EH (cell line): ENCODE measurements at regions not wholly inside any gene's neighbourhood (a gene's known extent, or its start where the extent isn't known, plus 50 kb on each side); places are given as distances from the start of the nearest gene placed in this dataset.

Experiments used
- DNase-seq: peaks from one replicate; pipeline ENCODE4 v3.0.0-alpha.2; 2015; ENCODE audit warnings: low read depth

DNA sequence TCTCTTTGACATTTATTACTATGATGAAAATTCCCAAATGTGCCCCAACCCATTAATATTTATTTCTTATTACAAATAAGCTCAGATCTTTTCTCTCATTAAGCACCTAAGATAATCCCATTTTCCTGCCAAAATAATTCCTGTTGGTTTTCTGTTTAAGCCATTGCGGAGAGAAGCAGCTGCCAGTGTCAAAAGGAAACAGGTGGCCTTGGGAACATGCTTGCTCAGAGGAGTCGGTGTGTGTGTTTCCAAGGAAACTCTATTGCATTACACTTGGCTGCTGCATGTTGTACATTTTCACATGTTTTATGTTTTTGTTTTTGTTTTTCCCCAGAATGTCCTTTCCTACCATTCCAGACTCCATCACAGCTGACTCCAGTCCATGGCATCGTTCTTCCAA is 56.4 kb downstream of the CD24 start:
- DNase-seq: no peak

DNA sequence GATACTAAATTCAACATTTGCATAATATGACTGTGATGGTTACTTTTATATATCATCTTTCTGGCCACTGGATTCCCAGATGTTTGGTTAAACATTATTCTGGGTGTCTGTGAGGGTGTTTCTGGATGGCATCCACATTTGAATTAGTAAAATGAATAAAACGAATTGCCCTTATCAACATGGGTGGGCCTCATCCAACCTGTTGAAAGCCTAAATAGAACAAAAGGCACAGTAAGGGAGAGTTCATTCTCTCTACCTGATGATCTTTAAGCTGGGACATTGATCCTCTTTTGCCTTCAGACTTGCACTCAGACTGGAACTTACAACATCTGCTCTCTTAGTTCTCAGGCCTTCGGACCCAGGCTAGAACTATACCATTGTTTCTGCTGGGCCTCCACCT is 57.6 kb downstream of the CD24 start:
- DNase-seq: no peak

DNA sequence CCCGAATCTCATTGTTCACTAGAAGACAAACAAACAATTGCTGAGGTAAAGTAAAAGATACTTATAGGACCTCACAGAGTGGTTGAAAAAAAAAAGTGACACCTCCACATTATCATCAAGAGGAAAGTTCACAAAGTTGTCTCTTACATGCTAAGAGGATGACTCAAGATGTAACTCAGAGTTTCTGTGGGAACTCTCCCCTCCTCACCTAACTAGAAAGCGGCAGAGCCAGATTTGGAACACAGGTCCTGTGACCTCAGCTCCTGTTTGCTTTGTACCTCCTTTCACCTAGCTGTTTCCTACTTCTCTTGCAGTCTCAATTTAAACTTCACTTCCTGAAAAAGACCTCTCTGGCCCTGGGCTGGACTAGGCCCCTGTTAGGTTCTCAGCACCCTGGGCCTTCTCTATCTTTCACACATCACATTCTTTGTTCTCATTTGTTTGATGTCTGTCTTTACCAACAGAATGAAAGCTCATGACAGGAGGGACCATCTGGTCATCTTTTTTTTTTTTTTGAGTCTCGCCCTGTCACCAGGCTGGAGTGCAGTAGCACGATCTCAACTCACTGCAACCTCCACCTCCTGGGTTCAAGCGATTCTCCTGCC is 60.8 kb downstream of the CD24 start:
- DNase-seq: no peak

DNA sequence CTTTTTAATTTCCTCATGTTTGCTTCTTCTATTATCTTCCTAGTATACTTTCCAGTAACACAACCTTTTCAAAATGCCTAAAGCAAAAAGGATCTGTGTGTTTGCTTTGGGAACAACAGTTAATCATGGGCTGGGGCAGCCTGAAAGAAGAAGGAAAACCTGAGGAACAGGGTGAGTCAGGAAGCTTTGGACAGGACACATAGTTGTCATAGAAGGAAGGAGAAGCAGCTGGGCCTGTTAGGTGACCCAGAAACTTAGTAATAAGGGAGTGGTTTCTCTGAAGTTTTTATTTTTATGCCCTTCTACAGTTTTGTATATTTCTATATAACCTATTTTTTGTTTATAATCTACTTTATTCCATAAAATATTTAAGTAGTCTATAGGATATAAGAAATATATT is 61.4 kb downstream of the CD24 start:
- no peak for DNase-seq

DNA sequence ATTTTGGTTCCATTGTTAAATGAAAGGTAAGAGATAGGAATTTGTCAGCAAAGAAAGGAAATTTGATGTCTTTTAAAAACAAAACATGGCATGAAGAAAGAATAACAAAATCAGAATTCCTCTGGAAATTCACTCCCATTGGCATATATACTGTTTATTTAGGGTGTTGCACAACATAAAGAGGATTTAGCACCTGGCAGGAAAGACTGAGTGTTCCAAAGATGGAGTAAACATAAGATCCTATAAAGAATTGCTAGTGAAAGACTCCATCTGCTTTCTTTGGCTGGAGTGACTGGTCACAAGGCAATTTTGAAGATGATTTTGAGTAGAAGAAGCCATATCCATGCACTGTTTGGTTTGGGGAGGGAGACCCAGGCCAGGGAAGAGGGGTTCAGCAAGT is 62.4 kb downstream of the CD24 start:
- DNase-seq: no peak

DNA sequence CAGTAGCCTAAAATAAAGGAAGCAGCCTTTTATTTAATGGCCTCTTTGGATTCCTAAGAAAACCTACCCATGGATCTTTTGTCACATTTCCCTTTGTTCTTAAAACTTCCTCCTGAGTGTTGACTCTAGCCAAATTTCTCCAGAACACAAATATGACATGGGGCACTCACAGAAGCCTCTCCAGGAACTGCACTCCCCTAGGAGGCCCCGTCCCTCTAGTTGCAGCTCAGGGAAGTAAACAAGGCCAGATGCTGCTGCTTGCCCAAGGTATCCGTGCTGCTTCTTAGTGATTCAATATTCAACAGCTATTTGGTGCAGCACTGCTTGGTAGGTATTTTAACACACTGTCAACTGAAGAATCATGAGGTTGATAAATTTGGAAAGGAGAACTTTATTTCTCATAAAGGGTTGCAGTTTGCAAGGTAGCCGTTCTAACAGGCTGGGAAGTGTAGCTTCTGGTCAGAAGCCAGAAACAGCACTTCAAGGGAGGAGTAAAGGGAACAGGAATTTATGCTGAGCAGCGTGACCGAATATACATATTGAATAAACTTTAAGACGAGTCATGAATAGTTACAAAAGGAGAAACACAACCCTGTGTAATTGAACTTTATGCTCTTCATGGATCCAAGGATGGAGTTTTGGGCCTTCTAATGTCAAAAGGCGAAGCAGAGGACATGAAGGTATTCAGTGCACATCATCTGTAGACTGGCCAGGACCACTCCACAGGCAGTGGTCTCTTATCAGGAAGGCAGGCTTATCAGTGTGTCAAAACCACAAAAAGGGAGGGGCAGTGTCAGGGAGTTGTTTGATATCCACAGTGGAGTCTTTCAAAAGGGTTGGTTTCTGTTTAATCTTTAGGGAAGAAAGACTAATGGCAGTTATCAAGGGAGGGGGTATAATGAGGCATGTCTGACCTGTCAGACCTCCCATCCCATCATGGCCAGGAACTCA is 63.3 kb downstream of the CD24 start:
- no peak for DNase-seq

DNA sequence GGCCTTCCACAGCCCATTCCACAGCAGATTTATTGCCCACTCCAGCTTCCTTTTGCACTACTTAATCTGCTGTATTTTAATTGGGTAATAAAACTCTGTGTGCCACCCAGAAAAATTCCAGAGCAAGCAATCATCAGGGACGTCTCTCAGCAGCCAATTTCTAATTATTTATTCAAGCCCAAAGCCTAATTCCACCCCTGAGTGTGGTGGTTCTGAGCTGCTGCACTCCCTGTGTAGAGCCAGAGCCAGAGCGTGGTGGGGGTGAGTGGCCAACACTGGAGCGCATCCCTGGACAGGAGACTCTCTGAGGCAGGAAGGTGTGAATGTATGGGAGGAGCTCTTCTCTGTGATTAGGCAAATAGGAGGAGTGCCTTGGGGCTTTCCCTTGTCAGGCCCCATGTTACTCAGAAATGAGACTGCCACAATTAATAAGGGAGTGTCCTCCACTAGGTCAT is 66.1 kb downstream of the CD24 start:
- DNase-seq: peak; percentile 37

DNA sequence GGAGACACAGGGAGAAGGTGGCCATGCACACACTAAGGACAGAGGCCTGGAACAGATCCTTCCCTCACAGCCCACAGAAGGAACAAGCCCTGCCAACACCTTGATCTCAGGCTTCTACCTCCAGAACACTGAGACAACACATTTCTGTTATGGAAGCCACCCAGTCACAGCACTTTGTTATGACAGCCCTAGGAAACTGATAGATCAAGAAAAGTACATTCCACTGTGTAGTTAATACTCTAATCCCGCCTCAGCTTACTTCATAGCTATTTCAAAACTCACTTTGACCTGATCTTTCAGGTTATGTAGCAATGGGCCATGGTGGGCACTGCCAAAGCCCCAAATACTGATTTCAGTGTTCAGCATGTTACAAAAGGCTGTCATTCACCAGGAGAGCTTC is 66.8 kb downstream of the CD24 start:
- no peak for DNase-seq

DNA sequence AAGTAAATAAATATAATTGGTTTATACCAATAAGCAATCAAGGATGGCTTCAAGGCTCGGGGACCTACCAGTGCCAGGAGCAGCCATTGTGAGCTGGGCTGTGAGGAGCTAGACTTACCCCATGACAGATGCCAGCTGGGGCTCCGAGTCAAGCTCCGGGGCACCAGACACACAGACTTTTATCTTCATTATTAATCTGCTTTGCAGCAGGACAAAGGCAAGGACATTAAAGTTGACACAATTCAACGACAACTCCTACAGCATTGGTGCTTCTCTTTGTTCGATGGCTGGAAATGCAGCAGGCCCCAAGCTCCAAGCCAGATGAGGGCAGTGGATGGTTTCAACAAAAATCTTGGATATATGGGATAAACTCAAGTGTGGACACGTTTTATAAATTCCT is 68.3 kb downstream of the CD24 start:
- DNase-seq: no peak

DNA sequence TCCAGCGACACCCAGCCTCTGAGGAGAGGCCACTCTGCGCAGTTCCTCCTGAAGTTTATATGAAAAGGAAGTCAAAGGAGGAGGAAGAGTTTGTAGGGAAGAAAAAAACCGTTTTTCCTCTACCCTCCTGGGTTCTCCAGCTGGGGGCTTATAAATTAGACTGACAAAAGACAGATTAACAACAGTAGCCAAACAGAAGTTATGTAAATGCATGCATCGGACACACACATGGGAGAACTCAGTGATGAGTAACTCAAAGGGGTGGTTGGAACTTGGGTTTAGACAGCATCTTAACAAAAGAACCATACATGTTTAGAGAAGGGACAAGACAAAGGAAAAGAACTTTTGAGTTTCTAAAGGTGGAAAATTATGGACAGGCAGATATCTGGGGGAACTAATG is 71.2 kb downstream of the CD24 start:
- DNase-seq: no peak

DNA sequence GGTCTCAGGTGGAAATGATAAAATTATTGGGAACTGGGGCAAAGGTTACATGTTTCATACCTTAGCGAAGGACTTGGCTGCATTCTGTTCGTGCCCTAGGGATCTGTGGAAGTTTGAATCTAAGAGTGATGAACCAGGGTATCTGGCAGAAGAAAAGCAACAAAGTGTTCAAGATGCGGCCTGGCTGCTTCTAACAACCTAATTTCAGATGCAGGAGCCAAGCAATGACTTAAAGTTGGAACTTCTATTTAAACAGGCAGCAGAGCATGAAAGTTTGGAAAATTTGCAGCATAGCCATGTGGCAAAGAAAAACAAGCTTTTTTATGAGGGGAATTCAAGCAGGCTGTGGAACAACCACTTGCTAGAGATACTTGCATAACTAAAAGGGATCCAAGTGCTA is 73.5 kb downstream of the CD24 start:
- DNase-seq: no peak

DNA sequence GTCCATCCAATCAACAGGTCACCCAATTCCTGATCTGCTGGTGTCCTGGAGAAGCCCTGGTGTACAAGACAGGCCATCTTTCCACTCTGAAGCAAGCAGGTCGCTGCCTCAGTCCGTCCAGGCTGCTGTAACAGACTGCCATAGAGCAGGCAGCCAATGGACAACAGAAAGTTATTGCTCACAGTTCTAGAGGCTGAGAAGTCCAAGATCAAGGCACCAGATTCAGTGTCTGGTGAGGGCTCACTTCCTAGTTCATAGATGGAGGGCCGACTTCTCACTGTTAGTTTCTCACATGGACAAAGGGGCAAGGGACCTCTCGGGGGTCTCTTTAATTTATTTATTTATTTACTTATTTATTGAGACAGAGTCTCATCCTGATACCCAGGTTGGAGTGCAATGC is 74.8 kb downstream of the CD24 start:
- no peak for DNase-seq

DNA sequence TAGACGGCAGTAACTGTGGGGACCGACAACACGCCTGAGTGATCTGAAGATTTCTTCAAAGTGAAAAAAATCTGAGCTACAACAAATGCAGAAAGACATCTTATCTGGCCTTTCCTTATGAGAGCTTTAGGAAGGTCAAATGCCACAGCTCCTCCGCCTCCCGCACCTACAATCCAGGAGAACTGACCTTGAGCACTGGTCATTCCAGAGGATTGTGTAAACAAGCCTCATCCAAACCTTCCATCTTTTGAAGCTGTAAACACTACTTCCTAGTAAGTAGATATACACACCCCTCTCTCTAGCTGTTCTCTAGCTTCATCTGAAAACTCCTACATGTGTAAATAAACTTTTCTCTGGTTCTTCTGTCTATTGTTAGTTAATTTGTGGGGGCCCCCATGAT is 76.9 kb downstream of the CD24 start:
- no peak for DNase-seq

DNA sequence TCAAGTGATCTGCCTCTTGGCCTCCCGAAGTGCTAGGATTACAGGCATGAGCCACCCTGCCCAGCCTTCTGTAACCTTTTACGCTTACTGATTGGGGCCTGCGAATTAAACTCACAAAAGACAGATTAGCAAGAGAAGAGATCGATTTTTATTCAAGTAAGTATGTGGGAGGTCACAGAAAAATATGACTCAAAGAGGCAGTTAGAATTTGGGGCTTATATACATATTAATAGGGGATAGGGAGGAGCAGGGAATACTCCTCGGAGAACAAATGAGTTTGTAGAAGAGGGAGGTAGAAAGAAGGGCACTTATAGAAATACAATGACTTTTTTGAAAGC is 78.9 kb downstream of the CD24 start:
- no peak for DNase-seq

DNA sequence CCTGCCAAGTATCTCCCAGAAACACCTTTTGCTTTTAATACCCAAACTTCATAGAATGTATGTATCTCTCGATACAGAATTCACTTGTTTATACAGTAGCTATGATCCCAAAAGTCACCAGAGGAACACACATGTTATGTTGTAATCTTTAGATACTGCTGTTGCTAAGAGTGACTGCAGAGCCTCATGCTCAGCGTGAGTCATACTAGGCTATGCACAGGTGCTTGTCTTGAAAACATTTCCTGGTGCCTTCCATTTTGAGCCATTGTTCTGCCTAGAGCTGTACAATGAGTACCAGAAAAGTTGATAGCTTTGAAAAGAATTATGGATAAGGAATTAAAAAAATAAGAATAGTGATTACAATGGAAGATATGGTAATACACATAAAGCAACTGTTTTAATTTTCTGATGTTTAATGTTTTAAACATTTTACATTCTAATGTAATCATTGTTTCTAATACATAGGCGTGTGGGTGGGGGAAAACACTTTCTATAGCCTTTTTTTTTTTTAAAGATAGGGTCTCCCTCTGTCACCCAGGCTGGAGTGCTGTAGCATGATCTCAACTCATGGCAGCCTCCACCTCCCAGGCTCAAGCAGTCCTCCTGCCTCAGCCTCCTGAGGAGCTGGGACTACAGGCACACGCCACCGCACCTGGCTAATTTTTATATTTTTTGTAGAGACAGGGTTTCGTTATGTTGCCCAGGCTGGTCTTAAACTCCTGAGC is 79.4 kb downstream of the CD24 start:
- DNase-seq: no peak

DNA sequence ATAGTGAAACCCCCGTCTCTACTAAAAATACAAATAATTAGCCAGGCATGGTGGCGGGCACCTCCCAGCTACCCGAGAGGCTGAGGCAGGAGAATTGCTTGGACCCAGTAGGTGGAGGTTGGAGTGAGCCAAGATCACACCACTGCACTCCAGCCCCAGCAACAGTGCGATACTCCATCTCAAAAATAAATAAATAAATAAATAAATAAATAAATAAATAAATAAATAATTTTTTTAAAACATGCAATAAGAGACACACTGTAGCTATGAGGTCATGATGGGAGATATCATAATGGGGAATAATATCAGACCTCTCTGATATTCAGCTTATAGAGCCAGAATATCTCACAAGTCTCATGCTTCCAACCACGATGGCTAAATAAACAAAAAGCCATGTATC is 82.3 kb downstream of the CD24 start:
- DNase-seq: no peak

DNA sequence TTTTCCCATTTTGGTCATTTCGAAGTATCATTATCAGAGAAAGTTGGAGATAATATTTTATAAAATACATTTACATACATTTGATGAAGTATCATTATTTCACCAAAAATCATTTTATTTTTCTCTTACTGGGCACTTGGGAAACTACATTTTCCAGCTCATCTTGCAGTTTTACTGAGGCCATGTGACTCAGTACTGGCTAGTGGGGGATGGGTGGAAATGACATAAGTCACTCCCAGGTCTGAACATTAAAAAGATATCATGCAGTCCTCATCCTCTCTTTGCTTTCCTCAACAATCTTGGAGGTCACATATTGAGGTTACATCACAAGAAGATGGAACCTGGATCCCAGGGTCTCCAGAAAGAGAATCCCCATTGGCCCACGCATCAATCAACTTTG is 84.1 kb downstream of the CD24 start:
- no peak for DNase-seq

DNA sequence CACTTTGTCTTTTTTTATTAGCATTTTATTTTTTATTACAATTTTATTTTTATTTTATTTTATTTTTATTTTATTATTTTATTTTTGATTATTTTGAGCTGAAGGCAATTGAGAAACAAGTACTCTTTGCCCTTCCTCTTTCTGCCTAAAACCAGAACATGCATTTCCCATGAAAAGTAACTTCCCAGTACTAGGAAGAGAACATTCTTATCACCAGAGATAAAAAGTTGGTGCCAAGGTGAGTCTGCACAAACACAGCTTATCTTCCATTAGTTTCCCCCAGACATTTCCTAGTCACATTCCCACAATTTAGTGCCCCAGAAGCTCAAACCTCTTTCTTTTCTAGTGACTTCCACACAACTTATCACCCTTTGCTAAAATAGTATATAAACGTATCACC is 84.8 kb downstream of the CD24 start:
- no peak for DNase-seq

DNA sequence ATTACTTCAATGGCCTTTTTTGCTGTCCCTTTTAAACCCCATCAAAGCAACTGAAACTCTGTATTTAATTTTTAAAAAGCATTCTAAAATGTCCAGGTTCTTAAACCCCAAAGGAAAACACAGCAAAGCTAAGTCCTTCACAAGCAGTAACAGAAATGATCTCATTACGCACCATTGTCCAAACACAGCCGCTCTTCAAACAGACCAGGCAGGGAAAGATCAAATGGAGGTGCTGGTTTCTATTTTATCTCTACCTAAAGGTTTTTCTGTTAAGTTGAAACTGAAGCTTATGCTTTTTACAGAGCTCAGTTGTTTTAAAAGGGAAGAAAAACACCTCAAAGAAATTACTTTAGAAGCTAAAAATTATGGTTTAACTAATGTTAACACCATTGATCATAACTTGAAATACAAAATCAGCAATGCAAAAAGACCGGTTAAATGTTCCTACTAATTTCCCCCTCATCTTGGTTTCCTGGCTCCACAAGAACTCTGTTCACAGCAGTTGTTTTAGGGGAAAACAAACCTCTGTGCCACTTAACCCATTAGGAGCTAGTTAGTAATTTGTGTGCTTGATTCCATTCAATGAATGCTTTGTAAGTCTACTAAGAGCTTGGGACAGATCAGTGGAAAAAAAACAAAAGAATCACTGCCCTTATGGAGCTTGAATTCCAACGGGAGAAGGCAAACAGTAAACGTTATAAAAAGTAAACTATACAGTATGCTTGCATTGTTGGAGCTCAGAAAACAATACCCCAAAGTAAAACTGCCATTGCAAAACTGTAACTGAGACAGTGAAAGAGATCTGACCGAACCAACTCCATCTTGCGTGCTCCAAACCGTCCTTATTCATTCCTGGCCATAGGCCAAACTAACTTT is 87.4 kb downstream of the CD24 start:
- DNase-seq: no peak

DNA sequence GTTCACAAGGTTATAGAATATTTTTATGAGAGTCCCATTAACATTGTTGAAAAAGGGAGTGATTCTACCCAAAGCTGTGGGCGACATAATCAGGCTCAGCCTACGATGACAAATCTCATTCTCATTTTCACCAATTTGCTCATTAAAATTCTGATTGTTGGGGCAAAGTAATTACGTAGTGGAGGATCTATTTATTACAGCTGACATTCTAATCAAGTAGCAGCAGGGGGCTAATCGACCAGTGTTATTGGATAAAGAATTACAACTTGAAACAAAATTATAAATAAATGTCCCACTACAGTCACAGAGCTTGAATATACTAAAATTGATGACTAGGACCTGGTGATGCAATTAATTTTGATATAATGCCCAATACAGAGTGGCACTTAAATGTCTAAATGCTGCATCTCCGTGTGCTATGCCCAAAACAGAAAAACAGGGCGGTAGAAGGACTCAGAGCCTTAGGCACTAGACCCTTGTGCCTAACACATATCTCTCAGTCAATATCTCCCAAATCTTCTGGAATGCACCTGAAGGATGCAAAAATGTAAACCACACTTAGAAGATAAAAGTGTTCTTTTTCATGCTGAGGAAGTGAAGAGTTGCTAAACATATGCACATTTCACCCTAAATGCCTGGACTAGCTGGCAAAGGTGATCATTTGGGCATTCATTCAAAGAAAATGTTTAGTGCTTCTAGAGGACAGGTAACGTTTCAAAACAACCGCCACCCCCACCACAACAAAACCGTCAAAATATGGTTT is 88.3 kb downstream of the CD24 start:
- DNase-seq: no peak

DNA sequence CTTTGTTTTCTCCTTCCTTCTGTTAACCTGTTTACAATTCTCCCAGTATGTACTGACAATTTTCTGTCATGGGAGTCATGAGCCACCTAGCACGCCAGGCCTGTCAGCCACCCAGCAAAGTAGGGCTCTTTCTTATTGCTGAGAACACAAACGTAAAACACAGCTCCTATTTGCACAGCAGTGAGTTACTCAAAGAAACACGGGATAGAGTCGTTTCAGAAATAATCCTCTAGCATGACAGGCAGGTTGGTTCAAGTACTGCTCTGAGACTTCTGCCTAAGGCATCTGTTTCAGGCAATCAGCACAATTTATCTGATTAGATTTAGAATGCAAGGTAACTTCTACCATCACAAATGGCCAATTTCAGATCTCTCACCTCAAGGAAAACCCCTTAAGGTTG is 88.8 kb downstream of the CD24 start:
- no peak for DNase-seq
